Left colon (tissue), 2 donors: ENCODE measurements at regions not wholly inside any gene's neighbourhood (a gene's known extent, or its start where the extent isn't known, plus 50 kb on each side); places are given as distances from the start of the nearest gene placed in this dataset.

ENCODE experiments used
- ATAC-seq: fragments of 200-7000 bp; cut with Tn5 transposase; one replicate; pipeline ENCODE4 v1.9.1; 2020; ENCODE audit warnings: mild to moderate bottlenecking, moderate library complexity
- DNase-seq, 2 donors: peaks; one replicate each; pipeline ENCODE4 v3.0.0-alpha.2; 2020
- intact Hi-C, 2 donors: fragments of 100-400 bp; cut with DNase I in 1 of 2; cut with micrococcal nuclease in 1 of 2; formaldehyde crosslinking; loops; one replicate each; pipeline versions ENCODE4 v1.11.2 to v1.14.0; 2022; cut with DNase I, micrococcal nuclease
- donor health status: DM: no; HTN: no; CAD: no.
- donor health status: DM: yes; HTN: yes; CAD: no.

- intact Hi-C loops: no loop called here
These were observed 176.8 kb upstream of the ECI2 start for GRCh38 chr6:4311976-4312860.

GRCh38 chr6:4309540-4309939 lies 174.2 kb upstream of the ECI2 start:
- no peak for ATAC-seq
- DNase-seq: no peak
- intact Hi-C loops: no loop called here

More at GRCh38 chr6:4311976-4312860, 176.8 kb upstream of the ECI2 start:
- DNase-seq (no peak), ATAC-seq (no peak)

GRCh38 chr6:4308364-4308763 lies 173.0 kb upstream of the ECI2 start:
- DNase-seq: no peak
- intact Hi-C loops: no loop called here
- ATAC-seq: no peak

GRCh38 chr6:4304927-4305455 lies 169.6 kb upstream of the ECI2 start:
- intact Hi-C loops: no loop called here
- no peak for DNase-seq

GRCh38 chr6:4303638-4304037 lies 168.3 kb upstream of the ECI2 start:
- intact Hi-C loops: no loop called here
- DNase-seq: no peak
- ATAC-seq: no peak

More at GRCh38 chr6:4304927-4305455, 169.6 kb upstream of the ECI2 start:
- no peak for ATAC-seq

GRCh38 chr6:4302524-4302923 lies 167.1 kb upstream of the ECI2 start:
- no peak for ATAC-seq
- intact Hi-C loops: no loop called here
- DNase-seq: no peak

- no peak for ATAC-seq
- DNase-seq: no peak
- intact Hi-C loops: no loop called here
These were observed 166.5 kb upstream of the ECI2 start for GRCh38 chr6:4301871-4302270.

GRCh38 chr6:4300917-4301316 lies 165.5 kb upstream of the ECI2 start:
- intact Hi-C loops: no loop called here
- DNase-seq (no peak), ATAC-seq (no peak)

GRCh38 chr6:4299476-4299875 lies 164.1 kb upstream of the ECI2 start:
- ATAC-seq: no peak
- intact Hi-C loops: no loop called here
- no peak for DNase-seq

- DNase-seq: no peak
- ATAC-seq: no peak
- intact Hi-C loops: no loop called here
These were observed 162.0 kb upstream of the ECI2 start for GRCh38 chr6:4297348-4297747.

- DNase-seq (no peak), ATAC-seq (no peak)
- intact Hi-C loops: no loop called here
These were observed 161.2 kb upstream of the ECI2 start for GRCh38 chr6:4296552-4296951.

- intact Hi-C loops: no loop called here
- ATAC-seq (no peak), DNase-seq (no peak)
These were observed 160.4 kb upstream of the ECI2 start for GRCh38 chr6:4295783-4296155.

- no peak for DNase-seq
- intact Hi-C loops: no loop called here
- ATAC-seq: no peak
These were observed 159.8 kb upstream of the ECI2 start for GRCh38 chr6:4295058-4295782.

GRCh38 chr6:4294636-4295035 lies 159.3 kb upstream of the ECI2 start:
- no peak for DNase-seq
- no peak for ATAC-seq
- intact Hi-C loops: no loop called here

GRCh38 chr6:4291453-4292403 lies 156.4 kb upstream of the ECI2 start:
- DNase-seq (no peak), ATAC-seq (no peak)
- intact Hi-C loops: no loop called here

- ATAC-seq (no peak), DNase-seq (no peak)
- intact Hi-C loops: no loop called here
These were observed 154.5 kb upstream of the ECI2 start for GRCh38 chr6:4289770-4290320.

- DNase-seq: peak; percentile 30 to 43
- intact Hi-C loops: no loop called here
- peak; percentile 77 for ATAC-seq
These were observed 152.5 kb upstream of the ECI2 start for GRCh38 chr6:4287811-4288244.

GRCh38 chr6:4287372-4287771 lies 152.0 kb upstream of the ECI2 start:
- intact Hi-C loops: no loop called here
- no peak for DNase-seq
- ATAC-seq: no peak

GRCh38 chr6:4282926-4283325 lies 147.6 kb upstream of the ECI2 start:
- intact Hi-C loops: no loop called here
- DNase-seq (no peak), ATAC-seq (no peak)
